GM19328 (cell line): ENCODE measurements at regions not wholly inside any gene's neighbourhood (a gene's known extent, or its start where the extent isn't known, plus 50 kb on each side); places are given as distances from the start of the nearest gene placed in this dataset.
"Not testable (repeated sequence)": the region's sequence is repeated elsewhere in the genome, so short reads cannot be mapped to it uniquely, and the experiment has no call there.

Experiments used
- ATAC-seq: cut with Tn5 transposase; IDR thresholded peaks from one replicate; pipeline ENCODE4 v1.9.1; 2021; ENCODE audit warnings: mild to moderate bottlenecking, moderate library complexity; ENCODE audit not compliant: unreplicated experiment

DNA sequence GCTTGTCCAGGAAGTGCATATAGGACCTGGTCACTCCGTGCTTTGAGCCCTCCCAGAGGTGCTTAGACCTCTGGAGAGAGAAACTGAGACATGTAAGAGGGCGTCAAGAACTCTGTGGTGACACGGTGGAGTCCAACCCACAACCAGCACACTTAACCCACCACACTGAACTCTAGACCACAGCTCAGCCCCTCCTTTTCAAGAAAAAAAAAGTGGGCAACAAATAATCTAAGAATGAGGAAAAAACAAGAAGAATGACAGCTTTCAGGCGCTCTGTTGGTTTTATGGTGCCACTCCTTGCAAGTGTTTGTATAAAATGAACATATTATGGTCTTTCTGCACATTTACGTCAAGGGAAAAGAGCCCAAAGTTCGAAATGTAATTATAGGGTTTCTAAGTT lies 50.2 kb upstream of the SNAPC3 start:
- ATAC-seq: no peak

GRCh38 chr9:15371448-15371845 lies 51.2 kb upstream of the SNAPC3 start:
- no peak for ATAC-seq

GRCh38 chr9:15370466-15371447 lies 51.9 kb upstream of the SNAPC3 start:
- no peak for ATAC-seq

DNA sequence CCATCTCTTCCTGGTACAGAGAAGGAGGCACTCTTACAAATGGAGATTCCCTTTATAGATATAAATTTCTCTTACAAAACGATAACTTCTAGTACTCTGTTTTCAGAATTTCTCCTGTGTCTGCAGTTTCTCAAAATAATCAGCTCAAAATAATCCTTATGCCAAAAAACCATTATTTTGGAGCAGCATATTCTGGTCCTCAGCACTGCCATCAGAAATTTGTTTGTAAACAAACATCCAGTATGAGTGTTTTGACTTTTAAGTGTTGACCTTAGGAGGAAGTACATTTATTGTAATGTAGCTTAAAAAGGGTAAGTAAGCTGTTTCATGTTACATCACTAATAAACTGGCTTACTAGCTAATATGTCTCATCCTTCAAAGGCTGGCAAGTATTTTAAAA lies 52.8 kb upstream of the SNAPC3 start:
- no peak for ATAC-seq

GRCh38 chr9:15369238-15369637 lies 53.4 kb upstream of the SNAPC3 start:
- no peak for ATAC-seq

DNA sequence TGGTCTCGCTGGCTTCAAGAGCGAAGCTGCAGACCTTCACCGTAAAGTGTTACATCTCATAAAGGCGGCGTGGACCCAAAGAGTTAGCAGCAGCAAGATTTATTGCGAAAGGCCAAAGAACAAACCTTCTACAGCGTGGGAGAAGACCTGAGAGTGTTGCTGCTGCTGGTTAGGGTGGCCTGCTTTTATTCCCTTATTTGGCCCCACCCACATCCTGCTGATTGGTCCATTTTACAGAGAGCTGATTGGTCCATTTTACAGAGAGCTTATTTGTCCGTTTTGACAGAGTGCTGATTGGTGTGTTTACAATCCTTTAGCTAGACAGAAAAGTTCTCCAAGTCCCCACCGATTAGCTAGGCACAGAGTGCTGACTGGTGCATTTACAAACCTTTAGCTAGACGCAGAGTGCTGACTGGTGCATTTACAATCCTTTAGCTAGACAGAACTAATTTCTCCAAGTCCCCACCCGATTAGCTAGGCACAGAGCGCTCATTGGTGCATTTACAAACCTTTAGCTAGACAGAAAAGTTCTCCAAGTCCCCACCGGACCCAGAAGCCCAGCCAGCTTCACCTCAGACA lies 57.6 kb upstream of the SNAPC3 start:
- ATAC-seq: not testable (repeated sequence)

DNA sequence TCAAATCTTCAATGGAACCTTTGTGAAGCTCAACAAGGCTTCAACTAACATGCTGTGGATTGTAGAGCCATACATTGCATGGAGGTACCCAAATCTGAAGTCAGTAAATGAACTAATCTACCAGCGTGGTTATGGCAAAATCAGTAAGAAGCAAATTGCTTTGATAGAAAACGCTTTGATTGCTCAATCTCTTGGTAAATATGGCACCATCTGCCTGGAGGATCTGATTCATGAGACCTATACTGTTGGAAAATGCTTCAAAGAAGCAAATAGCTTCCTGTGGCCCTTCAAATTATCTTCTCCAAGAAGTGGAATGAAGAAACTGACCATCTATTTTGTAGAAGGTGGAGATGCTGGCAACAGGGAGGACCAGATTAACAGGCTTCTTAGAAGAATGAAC lies 54.7 kb upstream of the TTC39B start:
- ATAC-seq: no peak

- ATAC-seq: peak; percentile 98
These were observed 50.1 kb upstream of the TTC39B start for GRCh38 chr9:15357050-15357653.
